Endothelial cell of umbilical vein (primary cell): ENCODE measurements at regions not wholly inside any gene's neighbourhood (a gene's known extent, or its start where the extent isn't known, plus 50 kb on each side); places are given as distances from the start of the nearest gene placed in this dataset.

Experiments
- BruUV-seq: library from RNA; stranded (reverse); fragments of 400-500 nt; replicated peaks from 2 replicates; lab custom pipeline; 2021; lab: Mats Ljungman, UMichigan
- CTCF ChIA-PET: fragments of 300-600, 350-600 bp; sonication (Branson Sonifier 250); formaldehyde crosslinking; loops from one replicate; lab custom pipeline; 2021; ENCODE audit warnings: antibody characterized with exemption, inconsistent platforms; lab: Charles Lee
- POLR2A ChIA-PET: fragments of 300-600, 350-600 bp; sonication (Branson Sonifier 250); formaldehyde crosslinking; loops from one replicate; lab custom pipeline; 2021; ENCODE audit warnings: antibody characterized with exemption, inconsistent platforms; lab: Charles Lee
- DNase-seq: peaks from one replicate; pipeline ENCODE4 v3.0.0-alpha.2; 2011; ENCODE audit warnings: low read depth, low spot score
- FAIRE-seq: peaks from 2 replicates; lab custom pipeline; 2011; peaks lifted over from hg19 to GRCh38; lab: Jason Lieb, UNC
- H2AFZ ChIP-seq: 2 replicates; pipeline ENCODE4 v1.6.0; 2012; ENCODE audit warnings: low read depth, low read length, control low read depth, inconsistent platforms
- H3K27ac ChIP-seq: 2 replicates; pipeline ENCODE4 v1.5.1; 2011; ENCODE audit warnings: low read depth, mild to moderate bottlenecking, control low read depth, low read length, moderate library complexity; ENCODE audit not compliant: insufficient read depth
- H3K27me3 ChIP-seq, 2 experiments: 2 replicates each; pipeline versions ENCODE4 v1.6.0 to v1.6.1; 2011; ENCODE audit warnings: low read length in 2 of 2, mixed read lengths in 1 of 2; ENCODE audit not compliant: control insufficient read depth in 2 of 2, insufficient read depth in 2 of 2
- H3K36me3 ChIP-seq, 2 experiments: 2 replicates in 1 of 2; 3 replicates in 1 of 2; pipeline ENCODE4 v1.5.1; 2011; ENCODE audit warnings: low read length in 2 of 2, mild to moderate bottlenecking in 1 of 2, moderate library complexity in 1 of 2; ENCODE audit not compliant: control insufficient read depth in 2 of 2, insufficient read depth in 2 of 2; ENCODE audit errors: extremely low read depth in 1 of 2
- H3K4me1 ChIP-seq: 3 replicates; pipeline ENCODE4 v1.5.1; 2011; ENCODE audit warnings: mild to moderate bottlenecking, low read length; ENCODE audit not compliant: control insufficient read depth, insufficient read depth; ENCODE audit errors: extremely low read depth
- H3K4me2 ChIP-seq: 2 replicates; pipeline ENCODE4 v1.6.1; 2011; ENCODE audit warnings: low read length, control low read depth, mixed read lengths; ENCODE audit not compliant: insufficient read depth
- H3K4me3 ChIP-seq, 3 experiments: fragments of 200-600 bp in 1 of 3; sonication (generic), shearing (Covaris generic) in 1 of 3; replicated peaks in 1 of 3; 2 replicates each; pipeline ENCODE4 v1.5.1; 2011 to 2016; ENCODE audit warnings: control low read depth in 3 of 3, low read length in 3 of 3, mild to moderate bottlenecking in 2 of 3, inconsistent platforms in 1 of 3, low read depth in 1 of 3, moderate library complexity in 1 of 3; ENCODE audit not compliant: insufficient read depth in 1 of 3
- H3K79me2 ChIP-seq: 2 replicates; pipeline ENCODE4 v1.6.0; 2012; ENCODE audit warnings: low read length, inconsistent platforms; ENCODE audit not compliant: control insufficient read depth, insufficient read depth
- H3K9ac ChIP-seq: replicated peaks from 2 replicates; pipeline ENCODE3; 2011; ENCODE audit warnings: low read length, control low read depth; ENCODE audit not compliant: insufficient read depth; ENCODE audit errors: extremely low read depth
- H3K9me1 ChIP-seq: replicated peaks from 3 replicates; pipeline ENCODE4 v1.6.0; 2011; ENCODE audit warnings: mild to moderate bottlenecking, low read length; ENCODE audit not compliant: control insufficient read depth, insufficient read depth; ENCODE audit errors: extremely low read depth
- H3K9me3 ChIP-seq: replicated peaks from 2 replicates; pipeline ENCODE4 v1.5.1; 2012; ENCODE audit warnings: low read length, inconsistent platforms; ENCODE audit not compliant: control insufficient read depth, insufficient read depth
- H4K20me1 ChIP-seq: replicated peaks from 2 replicates; pipeline ENCODE3; 2011; ENCODE audit warnings: mild to moderate bottlenecking, low read length; ENCODE audit not compliant: control insufficient read depth, insufficient read depth; ENCODE audit errors: extremely low read depth
- EZH2 ChIP-seq: IDR thresholded peaks from 2 replicates; pipeline ENCODE4 v1.6.1; 2012; ENCODE audit warnings: borderline replicate concordance, low read depth, mild to moderate bottlenecking, moderate library complexity, low read length, inconsistent platforms; ENCODE audit not compliant: severe bottlenecking
- FOS ChIP-seq: IDR thresholded peaks from 2 replicates; pipeline ENCODE4 v1.6.1; 2011; ENCODE audit warnings: mild to moderate bottlenecking, low read length, moderate library complexity, borderline replicate concordance; ENCODE audit not compliant: insufficient read depth
- GATA2 ChIP-seq: IDR thresholded peaks from 2 replicates; pipeline ENCODE4 v1.7.0; 2011; ENCODE audit warnings: low read depth, mild to moderate bottlenecking, moderate library complexity, mixed read lengths, low read length; ENCODE audit not compliant: insufficient read length, insufficient read depth
- JUN ChIP-seq: IDR thresholded peaks from 2 replicates; pipeline ENCODE4 v1.6.1; 2011; ENCODE audit warnings: borderline replicate concordance, low read depth; ENCODE audit not compliant: insufficient read length, insufficient read depth
- MYC ChIP-seq: IDR thresholded peaks from one replicate; pipeline ENCODE4 v1.6.1; 2011; ENCODE audit warnings: mild to moderate bottlenecking, low read depth, low read length
- POLR2A ChIP-seq: IDR thresholded peaks from 2 replicates; pipeline ENCODE4 v1.6.1; 2012; ENCODE audit warnings: low read depth, mild to moderate bottlenecking, control low read depth, low read length
- POLR2AphosphoS5 ChIP-seq: IDR thresholded peaks from 2 replicates; pipeline ENCODE4 v1.6.1; 2012; ENCODE audit warnings: low read depth, mild to moderate bottlenecking, control low read depth, low read length, moderate library complexity; ENCODE audit not compliant: insufficient read depth
- dilution Hi-C: fragments of 300-500 bp; cut with MboI; formaldehyde crosslinking; loops from one replicate; pipeline ENCODE4 v1.15.0; 2019; ENCODE audit warnings: low sequenced_read_pairs; ENCODE audit not compliant: extremely low pct_ligation_motif_present
- intact Hi-C: fragments of 100-400 bp; cut with micrococcal nuclease; formaldehyde crosslinking; loops from one replicate; pipeline ENCODE4 v1.10.0; 2022
- TF ChIP-seq, protein P1 (sequence below), 2 donors: IDR thresholded peaks; 1 replicate in 1 of 2; 2 replicates in 1 of 2; pipeline ENCODE4 v1.5.1; 2011; ENCODE audit warnings: low read length in 2 of 2, mild to moderate bottlenecking in 2 of 2, moderate library complexity in 2 of 2, control low read depth in 1 of 2, inconsistent platforms in 1 of 2, low read depth in 1 of 2; ENCODE audit not compliant: insufficient read depth in 1 of 2; ENCODE audit errors: extremely low read depth in 1 of 2
- TF ChIP-seq, protein P2 (sequence below): IDR thresholded peaks from 2 replicates; pipeline ENCODE4 v1.6.1; 2011; ENCODE audit not compliant: insufficient read depth, insufficient read length

DNA sequence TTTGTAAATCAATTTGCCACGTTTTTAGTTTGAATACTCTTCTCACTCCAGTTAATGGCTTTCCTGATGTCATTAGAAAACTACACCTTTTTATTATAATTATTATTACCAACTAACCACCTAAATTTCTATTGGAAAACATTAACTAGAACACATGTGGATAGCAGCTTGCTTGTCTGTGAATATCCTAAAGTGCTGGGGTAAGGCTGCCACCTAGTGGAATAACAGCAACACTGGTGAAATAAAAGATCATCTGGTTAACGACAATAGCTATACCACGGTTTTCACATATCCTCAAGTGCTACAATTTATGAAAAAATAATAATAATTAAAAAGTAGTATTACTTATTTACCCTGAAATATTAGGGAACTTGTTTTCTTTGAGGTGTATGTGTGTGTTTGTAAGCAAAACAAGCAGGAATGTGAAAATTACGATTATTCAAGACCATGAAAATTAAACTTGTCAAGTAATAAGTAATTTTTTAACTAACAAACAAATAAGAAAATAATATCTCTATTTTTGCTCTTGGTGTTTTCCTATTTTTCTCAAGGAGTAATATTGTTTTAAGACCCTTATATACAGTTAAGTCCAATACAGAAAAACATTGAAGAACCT is 130.1 kb upstream of the TECRL start:
- FAIRE-seq (peak; percentile 72), DNase-seq (peak; percentile 54)
- ChIA-PET POLR2A (no interaction called here), CTCF (interaction anchor here (0.6 to 2.0 kb wide), 11 partner anchors 10 to 382 kb away, joined by 3 to 18 read pairs (median 5); no protein-coding TSS in a partner anchor)
- intact Hi-C loops (loop anchor here (1.0 kb wide), 2 partner anchors 225 to 381 kb away; no protein-coding TSS in a partner anchor), dilution Hi-C loops (no loop called here)
- BruUV-seq, result no TSS peak
- no peak overlapping the region for H3K9ac ChIP-seq
- H3K36me3 ChIP-seq, result no peaks in the 10 kb centered on the region
- H3K79me2 ChIP-seq, result no peaks in the 10 kb centered on the region
- no peaks in the 10 kb centered on the region for H3K9me3 ChIP-seq
- H3K4me2 ChIP-seq, result no peak overlapping the region
- H3K27ac ChIP-seq, result no peak overlapping the region
- no peaks in the 10 kb centered on the region for H3K9me1 ChIP-seq
- H2AFZ ChIP-seq, result no peak overlapping the region
- H3K4me1 ChIP-seq, result no peaks in the 10 kb centered on the region
- TF ChIP-seq, protein P1, sequence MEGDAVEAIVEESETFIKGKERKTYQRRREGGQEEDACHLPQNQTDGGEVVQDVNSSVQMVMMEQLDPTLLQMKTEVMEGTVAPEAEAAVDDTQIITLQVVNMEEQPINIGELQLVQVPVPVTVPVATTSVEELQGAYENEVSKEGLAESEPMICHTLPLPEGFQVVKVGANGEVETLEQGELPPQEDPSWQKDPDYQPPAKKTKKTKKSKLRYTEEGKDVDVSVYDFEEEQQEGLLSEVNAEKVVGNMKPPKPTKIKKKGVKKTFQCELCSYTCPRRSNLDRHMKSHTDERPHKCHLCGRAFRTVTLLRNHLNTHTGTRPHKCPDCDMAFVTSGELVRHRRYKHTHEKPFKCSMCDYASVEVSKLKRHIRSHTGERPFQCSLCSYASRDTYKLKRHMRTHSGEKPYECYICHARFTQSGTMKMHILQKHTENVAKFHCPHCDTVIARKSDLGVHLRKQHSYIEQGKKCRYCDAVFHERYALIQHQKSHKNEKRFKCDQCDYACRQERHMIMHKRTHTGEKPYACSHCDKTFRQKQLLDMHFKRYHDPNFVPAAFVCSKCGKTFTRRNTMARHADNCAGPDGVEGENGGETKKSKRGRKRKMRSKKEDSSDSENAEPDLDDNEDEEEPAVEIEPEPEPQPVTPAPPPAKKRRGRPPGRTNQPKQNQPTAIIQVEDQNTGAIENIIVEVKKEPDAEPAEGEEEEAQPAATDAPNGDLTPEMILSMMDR (IDR thresholded peaks at IDR 0.05; ENCODE audit: extremely low read depth in 1 of 2, insufficient read depth in 1 of 2, low read depth in 1 of 2, low read length in 2 of 2), result peak; percentile 42 to 61
- TF ChIP-seq GATA2, result no peak
- no peak overlapping the region for H3K4me3 ChIP-seq
- no peaks in the 10 kb centered on the region for H4K20me1 ChIP-seq
- no peaks in the 10 kb centered on the region for H3K27me3 ChIP-seq

DNA sequence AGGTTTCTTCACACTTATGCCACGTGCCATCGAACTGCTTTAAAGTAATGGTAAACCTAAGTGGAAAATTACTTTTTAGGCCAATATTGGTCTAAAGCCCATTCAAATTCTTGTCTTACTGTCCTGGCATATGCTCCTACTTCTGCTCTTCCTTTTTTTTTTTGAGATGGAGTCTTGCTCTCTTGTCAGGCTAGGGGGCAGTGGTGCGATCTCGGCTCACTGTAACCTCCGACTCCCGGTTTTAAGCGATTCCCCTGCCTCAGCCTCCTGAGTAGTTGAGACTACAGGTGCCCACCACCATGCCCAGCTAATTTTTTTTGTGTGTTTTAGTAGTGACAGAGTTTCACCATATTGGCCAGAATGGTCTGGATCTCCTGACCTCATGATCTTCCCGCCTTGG is 129.0 kb upstream of the TECRL start:
- FAIRE-seq, result no peak
- H3K79me2 ChIP-seq, result no peaks in the 10 kb centered on the region
- TF ChIP-seq JUN (no peak), GATA2 (no peak), EZH2 (no peak), MYC (no peak), POLR2AphosphoS5 (no peak), POLR2A (no peak), FOS (no peak)
- TF ChIP-seq, protein P1 (IDR thresholded peaks at IDR 0.05; ENCODE audit: extremely low read depth in 1 of 2, insufficient read depth in 1 of 2, low read depth in 1 of 2, low read length in 2 of 2), result no peak
- TF ChIP-seq, protein P2, sequence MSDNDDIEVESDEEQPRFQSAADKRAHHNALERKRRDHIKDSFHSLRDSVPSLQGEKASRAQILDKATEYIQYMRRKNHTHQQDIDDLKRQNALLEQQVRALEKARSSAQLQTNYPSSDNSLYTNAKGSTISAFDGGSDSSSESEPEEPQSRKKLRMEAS, result no peak
- POLR2A ChIA-PET, result no interaction called here
- no peaks in the 10 kb centered on the region for H3K4me1 ChIP-seq
- dilution Hi-C loops, result no loop called here
- H3K27me3 ChIP-seq, result no peaks in the 10 kb centered on the region
- H3K9me1 ChIP-seq, result no peaks in the 10 kb centered on the region
- no peaks in the 10 kb centered on the region for H3K9me3 ChIP-seq
- no TSS peak for BruUV-seq
- intact Hi-C loops, result no loop called here
- H3K36me3 ChIP-seq, result no peaks in the 10 kb centered on the region
- CTCF ChIA-PET, result interaction anchor here (0.9 to 2.0 kb wide), 4 partner anchors 14 to 379 kb away, joined by 3 to 18 read pairs (median 6); no protein-coding TSS in a partner anchor
- no peak overlapping the region for H3K4me2 ChIP-seq
- no peak for DNase-seq
- no peak overlapping the region for H3K27ac ChIP-seq
- no peaks in the 10 kb centered on the region for H4K20me1 ChIP-seq
- no peak overlapping the region for H3K9ac ChIP-seq
- no peak overlapping the region for H3K4me3 ChIP-seq
- H2AFZ ChIP-seq, result no peak overlapping the region
